HL-60 (cell line): ENCODE measurements at regions not wholly inside any gene's neighbourhood (a gene's known extent, or its start where the extent isn't known, plus 50 kb on each side); places are given as distances from the start of the nearest gene placed in this dataset.

Experiments used
- DNase-seq, 2 experiments: peaks; one replicate each; pipeline ENCODE4 v3.0.0-alpha.2; 2010 to 2020; ENCODE audit warnings: low read depth in 1 of 2, low spot score in 1 of 2
- H3K27ac ChIP-seq: fragments of 250-450 bp; sonication (Bioruptor Pico); replicated peaks from 2 replicates; pipeline ENCODE4 v1.5.1; 2020; ENCODE audit warnings: mild to moderate bottlenecking, moderate library complexity
- H3K27me3 ChIP-seq: fragments of 250-450 bp; sonication (Bioruptor Pico); 2 replicates; pipeline ENCODE4 v1.5.1; 2021; ENCODE audit warnings: mild to moderate bottlenecking, moderate library complexity; ENCODE audit not compliant: insufficient read depth, poor library complexity, severe bottlenecking
- H3K4me3 ChIP-seq: replicated peaks from 2 replicates; pipeline ENCODE4 v1.5.1; 2011; ENCODE audit warnings: mild to moderate bottlenecking, control low read depth, low read length; ENCODE audit not compliant: insufficient read depth
- GABPA ChIP-seq: IDR thresholded peaks from 2 replicates; pipeline ENCODE4 v1.6.1; 2012; ENCODE audit warnings: low read depth
- POLR2AphosphoS5 ChIP-seq: IDR thresholded peaks from 2 replicates; pipeline ENCODE4 v1.6.1; 2012; ENCODE audit warnings: low read depth
- SPI1 ChIP-seq: IDR thresholded peaks from 2 replicates; pipeline ENCODE4 v1.6.1; 2012; ENCODE audit warnings: low read depth, mild to moderate bottlenecking, borderline replicate concordance
- TF ChIP-seq, protein P1 (sequence below): IDR thresholded peaks from 2 replicates; pipeline ENCODE4 v1.6.1; 2012; ENCODE audit warnings: low read depth; ENCODE audit not compliant: insufficient replicate concordance
- TF ChIP-seq, protein P2 (sequence below): IDR thresholded peaks from one replicate; pipeline ENCODE4 v1.5.1; 2011; ENCODE audit warnings: low read length, control low read depth, inconsistent platforms; ENCODE audit not compliant: insufficient read depth

DNA sequence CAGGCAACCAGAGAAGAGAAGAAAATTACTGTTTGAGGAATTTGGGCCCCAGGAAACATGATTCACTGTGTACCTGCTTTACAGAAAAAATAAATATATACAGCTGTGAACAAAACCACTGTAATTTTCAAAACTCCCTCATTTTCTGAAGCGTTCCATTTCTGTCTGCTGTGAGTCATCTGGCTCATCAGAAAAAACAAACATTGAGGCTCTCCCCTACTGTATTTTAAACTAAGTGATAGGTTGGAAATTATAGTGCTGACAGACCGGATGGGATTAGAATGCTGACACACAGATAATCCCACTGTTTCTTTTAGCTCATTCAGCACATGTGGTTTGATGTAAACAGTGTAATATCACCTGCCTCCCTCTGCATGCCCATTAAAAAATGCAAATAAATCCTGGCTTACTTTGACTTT is 847.0 kb downstream of the TRIML1 start:
- H3K27me3 ChIP-seq, result no peaks in the 10 kb centered on the region
- no peak overlapping the region for H3K27ac ChIP-seq
- DNase-seq, result no peak

DNA sequence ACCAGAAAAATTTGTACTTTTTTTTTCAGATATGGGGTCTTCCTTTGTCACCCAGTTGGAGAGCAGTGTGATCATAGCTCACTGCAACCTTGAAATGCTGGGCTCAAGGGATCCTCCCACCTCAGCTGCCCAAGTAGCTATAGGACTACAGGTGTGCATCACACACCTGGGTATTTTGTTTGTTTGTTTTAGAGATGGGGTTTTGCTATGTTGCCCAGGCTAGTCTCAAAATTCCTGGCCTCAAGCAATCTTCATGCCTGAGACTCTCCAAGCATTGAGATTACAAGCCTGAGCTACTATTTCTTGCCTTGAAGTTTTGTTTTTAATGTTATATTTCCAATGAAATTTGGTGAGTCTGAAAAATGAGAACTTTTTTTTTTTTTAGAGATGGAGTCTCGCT is 847.8 kb downstream of the TRIML1 start:
- TF ChIP-seq SPI1 (no peak), POLR2AphosphoS5 (no peak), GABPA (no peak)
- TF ChIP-seq, protein P1, sequence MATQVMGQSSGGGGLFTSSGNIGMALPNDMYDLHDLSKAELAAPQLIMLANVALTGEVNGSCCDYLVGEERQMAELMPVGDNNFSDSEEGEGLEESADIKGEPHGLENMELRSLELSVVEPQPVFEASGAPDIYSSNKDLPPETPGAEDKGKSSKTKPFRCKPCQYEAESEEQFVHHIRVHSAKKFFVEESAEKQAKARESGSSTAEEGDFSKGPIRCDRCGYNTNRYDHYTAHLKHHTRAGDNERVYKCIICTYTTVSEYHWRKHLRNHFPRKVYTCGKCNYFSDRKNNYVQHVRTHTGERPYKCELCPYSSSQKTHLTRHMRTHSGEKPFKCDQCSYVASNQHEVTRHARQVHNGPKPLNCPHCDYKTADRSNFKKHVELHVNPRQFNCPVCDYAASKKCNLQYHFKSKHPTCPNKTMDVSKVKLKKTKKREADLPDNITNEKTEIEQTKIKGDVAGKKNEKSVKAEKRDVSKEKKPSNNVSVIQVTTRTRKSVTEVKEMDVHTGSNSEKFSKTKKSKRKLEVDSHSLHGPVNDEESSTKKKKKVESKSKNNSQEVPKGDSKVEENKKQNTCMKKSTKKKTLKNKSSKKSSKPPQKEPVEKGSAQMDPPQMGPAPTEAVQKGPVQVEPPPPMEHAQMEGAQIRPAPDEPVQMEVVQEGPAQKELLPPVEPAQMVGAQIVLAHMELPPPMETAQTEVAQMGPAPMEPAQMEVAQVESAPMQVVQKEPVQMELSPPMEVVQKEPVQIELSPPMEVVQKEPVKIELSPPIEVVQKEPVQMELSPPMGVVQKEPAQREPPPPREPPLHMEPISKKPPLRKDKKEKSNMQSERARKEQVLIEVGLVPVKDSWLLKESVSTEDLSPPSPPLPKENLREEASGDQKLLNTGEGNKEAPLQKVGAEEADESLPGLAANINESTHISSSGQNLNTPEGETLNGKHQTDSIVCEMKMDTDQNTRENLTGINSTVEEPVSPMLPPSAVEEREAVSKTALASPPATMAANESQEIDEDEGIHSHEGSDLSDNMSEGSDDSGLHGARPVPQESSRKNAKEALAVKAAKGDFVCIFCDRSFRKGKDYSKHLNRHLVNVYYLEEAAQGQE, result no peak
- TF ChIP-seq, protein P2, sequence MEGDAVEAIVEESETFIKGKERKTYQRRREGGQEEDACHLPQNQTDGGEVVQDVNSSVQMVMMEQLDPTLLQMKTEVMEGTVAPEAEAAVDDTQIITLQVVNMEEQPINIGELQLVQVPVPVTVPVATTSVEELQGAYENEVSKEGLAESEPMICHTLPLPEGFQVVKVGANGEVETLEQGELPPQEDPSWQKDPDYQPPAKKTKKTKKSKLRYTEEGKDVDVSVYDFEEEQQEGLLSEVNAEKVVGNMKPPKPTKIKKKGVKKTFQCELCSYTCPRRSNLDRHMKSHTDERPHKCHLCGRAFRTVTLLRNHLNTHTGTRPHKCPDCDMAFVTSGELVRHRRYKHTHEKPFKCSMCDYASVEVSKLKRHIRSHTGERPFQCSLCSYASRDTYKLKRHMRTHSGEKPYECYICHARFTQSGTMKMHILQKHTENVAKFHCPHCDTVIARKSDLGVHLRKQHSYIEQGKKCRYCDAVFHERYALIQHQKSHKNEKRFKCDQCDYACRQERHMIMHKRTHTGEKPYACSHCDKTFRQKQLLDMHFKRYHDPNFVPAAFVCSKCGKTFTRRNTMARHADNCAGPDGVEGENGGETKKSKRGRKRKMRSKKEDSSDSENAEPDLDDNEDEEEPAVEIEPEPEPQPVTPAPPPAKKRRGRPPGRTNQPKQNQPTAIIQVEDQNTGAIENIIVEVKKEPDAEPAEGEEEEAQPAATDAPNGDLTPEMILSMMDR, result no peak
- no peaks in the 10 kb centered on the region for H3K27me3 ChIP-seq
- H3K4me3 ChIP-seq, result no peak overlapping the region
- DNase-seq, result no peak
- no peak overlapping the region for H3K27ac ChIP-seq

More for the DNA sequence above, 847.0 kb downstream of the TRIML1 start:
- no peak overlapping the region for H3K4me3 ChIP-seq
- no peak for TF ChIP-seq POLR2AphosphoS5
- TF ChIP-seq, protein P1, result no peak
- no peak for TF ChIP-seq GABPA
- TF ChIP-seq, protein P2, result no peak
- TF ChIP-seq SPI1, result no peak

DNA sequence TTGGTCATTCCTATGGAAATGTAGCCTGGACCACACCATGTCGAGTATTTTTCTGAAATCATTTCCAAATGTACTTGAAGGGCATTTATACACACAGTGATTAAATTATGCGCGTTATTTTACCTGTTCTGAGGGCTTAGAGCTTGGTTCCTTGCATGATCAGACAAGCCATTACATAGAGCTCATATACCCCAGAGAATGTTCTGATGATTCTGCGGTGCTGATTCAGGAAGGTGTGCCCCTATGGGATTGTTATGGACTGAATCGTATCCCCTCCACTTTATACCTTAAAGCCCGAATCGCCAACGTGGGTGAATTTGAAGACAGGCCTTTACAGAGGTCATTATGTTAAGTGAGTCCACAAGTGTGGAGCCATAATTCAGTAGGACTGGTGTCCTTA is 848.9 kb downstream of the TRIML1 start:
- H3K27me3 ChIP-seq, result no peaks in the 10 kb centered on the region
- H3K4me3 ChIP-seq, result no peak overlapping the region
- no peak for DNase-seq
- no peak overlapping the region for H3K27ac ChIP-seq
- TF ChIP-seq, protein P2, result no peak
- TF ChIP-seq SPI1 (no peak), POLR2AphosphoS5 (no peak), GABPA (no peak)
- TF ChIP-seq, protein P1, result no peak
